DND-41 (cell line): ENCODE measurements at regions not wholly inside any gene's neighbourhood (a gene's known extent, or its start where the extent isn't known, plus 50 kb on each side); places are given as distances from the start of the nearest gene placed in this dataset.

Experiments used
- ATAC-seq: fragments of 200-7000 bp; cut with Tn5 transposase; 3 replicates; pipeline ENCODE4 v1.9.1; 2021; ENCODE audit warnings: low read depth; ENCODE audit not compliant: insufficient read depth
- DNase-seq: peaks from one replicate; pipeline ENCODE4 v3.0.0-alpha.2; 2020
- H2AFZ ChIP-seq: 2 replicates; pipeline ENCODE4 v1.6.0; 2012; ENCODE audit warnings: low read depth, low read length
- H3K27ac ChIP-seq: 2 replicates; pipeline ENCODE4 v1.5.1; 2012; ENCODE audit warnings: low read length, inconsistent platforms
- H3K27me3 ChIP-seq: fragments of 200-600 bp; sonication (generic); 2 replicates; pipeline ENCODE4 v1.6.0; 2012; ENCODE audit warnings: low read length, mild to moderate bottlenecking, inconsistent platforms; ENCODE audit not compliant: insufficient read depth, poor library complexity
- H3K36me3 ChIP-seq: 2 replicates; pipeline ENCODE4 v1.5.1; 2012; ENCODE audit warnings: low read length, inconsistent platforms; ENCODE audit not compliant: insufficient read depth
- H3K4me1 ChIP-seq: 2 replicates; pipeline ENCODE4 v1.5.1; 2012; ENCODE audit warnings: mild to moderate bottlenecking, low read length; ENCODE audit not compliant: insufficient read depth
- H3K4me2 ChIP-seq: 2 replicates; pipeline ENCODE4 v1.6.0; 2012; ENCODE audit warnings: mild to moderate bottlenecking, moderate library complexity, low read length, inconsistent platforms; ENCODE audit not compliant: insufficient read depth
- H3K4me3 ChIP-seq, 2 experiments: fragments of 200-600 bp in 1 of 2; shearing (Covaris generic) in 1 of 2; 2 replicates each; pipeline ENCODE4 v1.5.1; 2012 to 2016; ENCODE audit warnings: inconsistent platforms in 2 of 2, low read length in 2 of 2, mild to moderate bottlenecking in 2 of 2, low read depth in 1 of 2, moderate library complexity in 1 of 2
- H3K79me2 ChIP-seq: 2 replicates; pipeline ENCODE4 v1.6.0; 2012; ENCODE audit warnings: low read length, inconsistent platforms; ENCODE audit not compliant: insufficient read depth
- H3K9ac ChIP-seq: 2 replicates; pipeline ENCODE4 v1.6.0; 2012; ENCODE audit warnings: low read depth, mild to moderate bottlenecking, inconsistent platforms, low read length, moderate library complexity
- H3K9me3 ChIP-seq: 2 replicates; pipeline ENCODE4 v1.5.1; 2012; ENCODE audit warnings: low read length, moderate library complexity, mild to moderate bottlenecking, inconsistent platforms; ENCODE audit not compliant: insufficient read depth, severe bottlenecking
- H4K20me1 ChIP-seq: 2 replicates; pipeline ENCODE4 v1.6.0; 2012; ENCODE audit warnings: low read length; ENCODE audit not compliant: insufficient read depth
- EZH2 ChIP-seq: IDR thresholded peaks from 3 replicates; pipeline ENCODE4 v1.6.1; 2012; ENCODE audit warnings: borderline replicate concordance, low read depth, mild to moderate bottlenecking, moderate library complexity, low read length, inconsistent platforms; ENCODE audit not compliant: severe bottlenecking
- TF ChIP-seq, protein P1 (sequence below): IDR thresholded peaks from 2 replicates; pipeline ENCODE4 v1.5.1; 2012; ENCODE audit warnings: borderline replicate concordance, low read length, moderate library complexity, mild to moderate bottlenecking; ENCODE audit not compliant: poor library complexity, severe bottlenecking; ENCODE audit errors: extremely low read depth

DNA sequence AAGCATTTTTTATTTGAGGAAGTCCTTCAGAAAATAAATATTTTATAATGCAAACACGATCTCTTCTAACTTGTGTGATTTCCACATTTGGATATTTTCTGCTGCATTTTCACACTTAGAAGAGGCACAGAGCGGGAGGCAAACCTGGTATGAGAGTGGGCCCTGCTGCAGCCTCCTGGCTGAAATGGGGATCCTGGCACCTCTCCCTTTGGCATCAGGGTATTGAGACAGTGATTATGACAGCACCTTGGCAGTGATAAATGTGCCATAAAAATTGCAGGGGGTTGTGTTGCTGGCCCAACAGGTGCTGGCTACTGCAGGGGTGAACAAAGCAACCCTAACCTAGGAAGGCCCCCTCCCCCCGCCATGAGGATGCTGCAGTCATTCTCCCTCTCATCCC is 128.6 kb downstream of the TSN start:
- Histone ChIP-seq H3K27me3 (no peaks in the 10 kb centered on the region), H4K20me1 (no peaks in the 10 kb centered on the region), H3K9me3 (no peaks in the 10 kb centered on the region), H3K4me3 (no peak overlapping the region), H2AFZ (no peak overlapping the region), H3K27ac (no peak overlapping the region), H3K4me2 (no peak overlapping the region), H3K4me1 (no peaks in the 10 kb centered on the region), H3K79me2 (no peaks in the 10 kb centered on the region), H3K36me3 (no peaks in the 10 kb centered on the region), H3K9ac (no peak overlapping the region)
- DNase-seq (no peak), ATAC-seq (no peak)
- TF ChIP-seq, protein P1, sequence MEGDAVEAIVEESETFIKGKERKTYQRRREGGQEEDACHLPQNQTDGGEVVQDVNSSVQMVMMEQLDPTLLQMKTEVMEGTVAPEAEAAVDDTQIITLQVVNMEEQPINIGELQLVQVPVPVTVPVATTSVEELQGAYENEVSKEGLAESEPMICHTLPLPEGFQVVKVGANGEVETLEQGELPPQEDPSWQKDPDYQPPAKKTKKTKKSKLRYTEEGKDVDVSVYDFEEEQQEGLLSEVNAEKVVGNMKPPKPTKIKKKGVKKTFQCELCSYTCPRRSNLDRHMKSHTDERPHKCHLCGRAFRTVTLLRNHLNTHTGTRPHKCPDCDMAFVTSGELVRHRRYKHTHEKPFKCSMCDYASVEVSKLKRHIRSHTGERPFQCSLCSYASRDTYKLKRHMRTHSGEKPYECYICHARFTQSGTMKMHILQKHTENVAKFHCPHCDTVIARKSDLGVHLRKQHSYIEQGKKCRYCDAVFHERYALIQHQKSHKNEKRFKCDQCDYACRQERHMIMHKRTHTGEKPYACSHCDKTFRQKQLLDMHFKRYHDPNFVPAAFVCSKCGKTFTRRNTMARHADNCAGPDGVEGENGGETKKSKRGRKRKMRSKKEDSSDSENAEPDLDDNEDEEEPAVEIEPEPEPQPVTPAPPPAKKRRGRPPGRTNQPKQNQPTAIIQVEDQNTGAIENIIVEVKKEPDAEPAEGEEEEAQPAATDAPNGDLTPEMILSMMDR, result no peak
- TF ChIP-seq EZH2, result no peak

DNA sequence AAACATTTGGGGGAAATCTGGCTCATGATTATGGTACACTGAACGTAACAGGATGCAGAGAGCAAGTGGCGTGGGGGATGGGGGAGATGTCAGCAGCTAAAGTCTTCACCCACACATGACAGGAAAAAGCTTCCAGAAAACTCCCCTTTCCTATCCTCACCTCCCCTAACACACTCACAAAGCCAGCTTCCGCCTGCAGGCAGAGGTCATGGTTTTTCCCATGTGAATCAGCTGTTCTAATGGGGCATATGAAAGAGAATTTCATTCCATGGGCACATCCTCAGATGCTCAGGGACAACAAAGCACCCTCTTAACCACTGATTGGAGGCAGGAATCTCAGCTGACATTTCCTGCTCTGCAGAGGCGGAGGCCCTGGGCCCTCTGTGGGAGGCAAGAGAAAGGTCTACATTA is 129.1 kb downstream of the TSN start:
- no peak for TF ChIP-seq EZH2
- TF ChIP-seq, protein P1, result no peak
- no peaks in the 10 kb centered on the region for H3K4me1 ChIP-seq
- H3K9ac ChIP-seq, result no peak overlapping the region
- H3K27ac ChIP-seq, result no peak overlapping the region
- H3K27me3 ChIP-seq, result no peaks in the 10 kb centered on the region
- H2AFZ ChIP-seq, result no peak overlapping the region
- ATAC-seq (no peak), DNase-seq (no peak)
- no peaks in the 10 kb centered on the region for H3K79me2 ChIP-seq
- H3K4me3 ChIP-seq, result no peak overlapping the region
- no peaks in the 10 kb centered on the region for H3K9me3 ChIP-seq
- H3K4me2 ChIP-seq, result no peak overlapping the region
- H3K36me3 ChIP-seq, result no peaks in the 10 kb centered on the region
- H4K20me1 ChIP-seq, result no peaks in the 10 kb centered on the region

DNA sequence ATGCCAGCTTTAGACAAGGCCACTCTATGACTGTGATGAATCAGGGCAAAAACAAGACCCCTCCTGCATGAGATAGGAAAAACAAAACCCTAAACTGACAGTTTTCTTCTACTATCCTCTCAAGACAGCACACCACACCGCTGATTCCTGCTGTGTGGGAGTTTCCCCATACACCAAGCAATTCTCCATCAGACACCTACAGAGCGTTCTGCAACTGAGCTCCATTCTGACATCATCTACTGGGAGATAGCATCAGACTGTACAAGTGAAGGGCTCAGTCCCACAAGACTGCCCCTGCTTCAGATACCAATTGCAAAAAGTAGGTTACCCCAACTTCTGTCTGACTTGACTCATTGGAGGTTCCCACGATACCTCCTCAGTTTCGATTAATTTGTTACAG is 130.6 kb downstream of the TSN start:
- no peak overlapping the region for H3K4me3 ChIP-seq
- H4K20me1 ChIP-seq, result no peaks in the 10 kb centered on the region
- H3K4me2 ChIP-seq, result no peak overlapping the region
- no peak overlapping the region for H3K27ac ChIP-seq
- H3K9me3 ChIP-seq, result no peaks in the 10 kb centered on the region
- no peaks in the 10 kb centered on the region for H3K79me2 ChIP-seq
- ATAC-seq, result no peak
- no peaks in the 10 kb centered on the region for H3K36me3 ChIP-seq
- no peak overlapping the region for H2AFZ ChIP-seq
- DNase-seq, result no peak
- TF ChIP-seq EZH2, result no peak
- TF ChIP-seq, protein P1, result no peak
- H3K27me3 ChIP-seq, result no peaks in the 10 kb centered on the region
- H3K4me1 ChIP-seq, result no peaks in the 10 kb centered on the region
- no peak overlapping the region for H3K9ac ChIP-seq

DNA sequence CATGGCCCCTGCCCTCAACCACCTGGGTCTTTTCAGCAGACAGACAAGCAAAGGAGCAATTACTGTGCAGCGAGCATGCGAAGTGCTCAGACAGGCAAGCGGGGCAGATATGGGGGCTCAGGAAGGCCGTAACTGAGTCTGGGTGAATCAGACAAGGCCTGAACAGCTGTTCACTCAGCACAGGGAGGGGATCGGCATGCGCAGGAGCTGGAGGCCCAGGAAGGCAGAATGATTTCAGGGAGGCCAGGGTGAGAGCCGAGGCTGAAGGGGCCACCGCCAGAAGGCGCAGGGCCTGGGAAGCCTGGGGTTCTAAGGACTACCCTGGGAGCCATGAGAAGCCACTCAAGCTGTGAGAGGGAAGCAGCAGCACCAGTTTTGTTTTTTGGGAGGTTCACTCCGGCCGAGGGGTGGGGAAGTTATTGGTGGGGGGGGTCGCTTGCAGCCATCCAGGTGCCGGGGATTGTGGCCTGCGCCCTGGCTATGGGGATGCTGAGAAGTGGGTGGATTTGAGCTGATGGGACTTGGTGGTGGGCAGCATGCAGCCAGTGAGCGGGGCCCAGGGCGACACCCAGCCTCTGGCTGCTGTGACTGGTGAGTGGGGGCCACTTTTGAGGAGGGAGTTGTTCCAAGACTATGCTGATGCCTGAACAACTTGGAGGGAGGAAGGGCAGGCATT is 132.2 kb downstream of the TSN start:
- Histone ChIP-seq H3K79me2 (no peaks in the 10 kb centered on the region), H3K9me3 (no peaks in the 10 kb centered on the region), H3K4me1 (no peaks in the 10 kb centered on the region), H3K27ac (no peak overlapping the region), H4K20me1 (no peaks in the 10 kb centered on the region), H2AFZ (no peak overlapping the region), H3K9ac (no peak overlapping the region), H3K4me3 (no peak overlapping the region), H3K27me3 (no peaks in the 10 kb centered on the region), H3K4me2 (no peak overlapping the region), H3K36me3 (no peaks in the 10 kb centered on the region)
- ATAC-seq (no peak), DNase-seq (no peak)
- TF ChIP-seq, protein P1, result no peak
- TF ChIP-seq EZH2, result no peak
